Ovary (tissue), 3 donors: ENCODE measurements at regions not wholly inside any gene's neighbourhood (a gene's known extent, or its start where the extent isn't known, plus 50 kb on each side); places are given as distances from the start of the nearest gene placed in this dataset.

Source experiments
- CTCF ChIP-seq, 3 donors: fragments of 450-650 bp in 2 of 3; fragments of 200-600 bp in 1 of 3; IDR thresholded peaks; one replicate each; pipeline versions ENCODE4 v1.5.1 to v1.8.0; 2016 to 2022; ENCODE audit warnings: antibody characterized with exemption in 3 of 3, mild to moderate bottlenecking in 1 of 3
- EP300 ChIP-seq: sonication (generic); formaldehyde crosslinking; IDR thresholded peaks from one replicate; pipeline ENCODE4 v1.6.1; 2017; ENCODE audit warnings: antibody characterized with exemption
- POLR2A ChIP-seq: fragments of 450-650 bp; IDR thresholded peaks from one replicate; pipeline ENCODE4 v1.6.1; 2017; ENCODE audit warnings: antibody characterized with exemption, mild to moderate bottlenecking, moderate library complexity
- donor health status: DM: no; HTN: no; CAD: no.

- TF ChIP-seq CTCF (IDR thresholded peaks at IDR 0.05) (no peak), EP300 (no peak), POLR2A (no peak)
These were observed 408.8 kb downstream of the HRH4 start for GRCh38 chr18:24869285-24869684.
